Mesenchymal stem cell (in vitro differentiated cells and primary cell): ENCODE measurements at regions not wholly inside any gene's neighbourhood (a gene's known extent, or its start where the extent isn't known, plus 50 kb on each side); places are given as distances from the start of the nearest gene placed in this dataset.
A peak's percentile ranks its signal among the peaks of the same experiment; 100 is the strongest.

ENCODE experiments used
- DNase-seq: peaks from one replicate; pipeline ENCODE4 v3.0.0-alpha.2; 2013
- H2AFZ ChIP-seq: one replicate; pipeline ENCODE4 v1.6.1; 2013; ENCODE audit warnings: low read depth, mild to moderate bottlenecking, control low read depth, inconsistent platforms, low read length, moderate library complexity
- H2AK5ac ChIP-seq: 2 replicates; pipeline ENCODE4 v1.6.1; 2013; ENCODE audit warnings: low read length, moderate library complexity, mild to moderate bottlenecking, inconsistent platforms; ENCODE audit not compliant: severe bottlenecking
- H2BK120ac ChIP-seq: one replicate; pipeline ENCODE4 v1.6.1; 2013; ENCODE audit warnings: low read depth, mild to moderate bottlenecking, inconsistent platforms, low read length, moderate library complexity
- H2BK12ac ChIP-seq, 2 experiments: one replicate each; pipeline ENCODE4 v1.6.1; 2013; ENCODE audit warnings: inconsistent platforms in 2 of 2, low read length in 2 of 2, mild to moderate bottlenecking in 2 of 2, moderate library complexity in 2 of 2, control low read depth in 1 of 2
- H2BK15ac ChIP-seq: one replicate; pipeline ENCODE4 v1.6.1; 2013; ENCODE audit warnings: mild to moderate bottlenecking, low read depth, inconsistent platforms; ENCODE audit not compliant: poor library complexity, severe bottlenecking
- H2BK5ac ChIP-seq: 2 replicates; pipeline ENCODE4 v1.6.1; 2013; ENCODE audit warnings: low read depth, mild to moderate bottlenecking, low read length, control low read depth, inconsistent platforms; ENCODE audit not compliant: poor library complexity, severe bottlenecking
- H3K14ac ChIP-seq, 2 experiments: one replicate each; pipeline ENCODE4 v1.6.1; 2013; ENCODE audit warnings: inconsistent platforms in 2 of 2, low read length in 2 of 2, control low read depth in 1 of 2, mild to moderate bottlenecking in 1 of 2, moderate library complexity in 1 of 2
- H3K18ac ChIP-seq, 2 experiments: one replicate each; pipeline ENCODE4 v1.6.1; 2013; ENCODE audit warnings: inconsistent platforms in 2 of 2, low read length in 2 of 2, control low read depth in 1 of 2, low read depth in 1 of 2, mild to moderate bottlenecking in 1 of 2
- H3K23ac ChIP-seq, 2 experiments: one replicate each; pipeline ENCODE4 v1.6.1; 2013; ENCODE audit warnings: inconsistent platforms in 2 of 2, low read length in 2 of 2, mild to moderate bottlenecking in 2 of 2, moderate library complexity in 2 of 2, control low read depth in 1 of 2
- H3K27ac ChIP-seq: 2 replicates; pipeline ENCODE4 v1.5.1; 2013; ENCODE audit warnings: mild to moderate bottlenecking, moderate library complexity, low read length, control low read depth, inconsistent platforms; ENCODE audit not compliant: poor library complexity, severe bottlenecking
- H3K27me3 ChIP-seq, 2 experiments: 2 replicates each; pipeline versions ENCODE4 v1.6.1 to v1.7.0; 2013; ENCODE audit warnings: low read length in 2 of 2, mild to moderate bottlenecking in 2 of 2, moderate library complexity in 2 of 2, control low read depth in 1 of 2, inconsistent platforms in 1 of 2; ENCODE audit not compliant: control insufficient read depth in 1 of 2, insufficient read depth in 1 of 2
- H3K36me3 ChIP-seq, 2 experiments: 2 replicates each; pipeline versions ENCODE4 v1.6.1 to v1.7.0; 2013; ENCODE audit warnings: low read length in 2 of 2, control low read depth in 1 of 2, inconsistent platforms in 1 of 2, low read depth in 1 of 2, mild to moderate bottlenecking in 1 of 2; ENCODE audit not compliant: insufficient read depth in 2 of 2, control insufficient read depth in 1 of 2
- H3K4ac ChIP-seq, 2 experiments: one replicate each; pipeline ENCODE4 v1.6.1; 2013; ENCODE audit warnings: inconsistent platforms in 2 of 2, low read length in 2 of 2, mild to moderate bottlenecking in 2 of 2, moderate library complexity in 2 of 2, control low read depth in 1 of 2, low read depth in 1 of 2
- H3K4me1 ChIP-seq: 2 replicates; pipeline ENCODE4 v1.6.1; 2013; ENCODE audit warnings: low read depth, low read length, control low read depth; ENCODE audit not compliant: control insufficient read depth, insufficient read depth
- H3K4me2 ChIP-seq: 2 replicates; pipeline ENCODE4 v1.6.1; 2013; ENCODE audit warnings: low read length, mild to moderate bottlenecking, inconsistent platforms; ENCODE audit not compliant: poor library complexity, severe bottlenecking
- H3K4me3 ChIP-seq, 2 experiments: 2 replicates each; pipeline versions ENCODE4 v1.5.1 to v1.7.0; 2013; ENCODE audit warnings: low read length in 2 of 2, mild to moderate bottlenecking in 2 of 2, control low read depth in 1 of 2, low read depth in 1 of 2; ENCODE audit not compliant: insufficient read depth in 1 of 2
- H3K79me1 ChIP-seq: replicated peaks from 2 replicates; pipeline ENCODE4 v1.6.1; 2013; ENCODE audit warnings: mild to moderate bottlenecking, control low read depth, low read length, inconsistent platforms; ENCODE audit not compliant: poor library complexity, severe bottlenecking
- H3K9ac ChIP-seq: 2 replicates; pipeline ENCODE4 v1.7.0; 2013; ENCODE audit warnings: mild to moderate bottlenecking, low read length, moderate library complexity
- H3K9me3 ChIP-seq: 2 replicates; pipeline ENCODE4 v1.7.0; 2013; ENCODE audit warnings: mild to moderate bottlenecking, low read length; ENCODE audit not compliant: control insufficient read depth
- H4K8ac ChIP-seq: one replicate; pipeline ENCODE4 v1.6.1; 2013; ENCODE audit warnings: inconsistent platforms, mild to moderate bottlenecking, low read length, moderate library complexity
- H4K91ac ChIP-seq: one replicate; pipeline ENCODE4 v1.6.1; 2013; ENCODE audit warnings: mild to moderate bottlenecking, low read length, inconsistent platforms
- WGBS: methylation state at CpG from one replicate; pipeline ENCODE4 v1.1.7; 2013; ENCODE audit warnings: mixed read lengths; 5-methylcytosine and 5-hydroxymethylcytosine counted together

- no peak overlapping the region for H2AFZ ChIP-seq
- H3K18ac ChIP-seq, result no peak overlapping the region
- H3K4me2 ChIP-seq, result no peak overlapping the region
- no peak overlapping the region for H2BK15ac ChIP-seq
- H4K91ac ChIP-seq, result no peak overlapping the region
- no peak for DNase-seq
- no peak overlapping the region for H3K9ac ChIP-seq
- no peaks in the 10 kb centered on the region for H3K79me1 ChIP-seq
- WGBS, result no CpG with 5 or more reads among the region's 3 CpGs
- no peak overlapping the region for H3K4me3 ChIP-seq
- H3K27me3 ChIP-seq, result no peaks in the 10 kb centered on the region
- no peak overlapping the region for H4K8ac ChIP-seq
- H3K27ac ChIP-seq, result no peak overlapping the region
- H2BK12ac ChIP-seq, result no peak overlapping the region
- no peaks in the 10 kb centered on the region for H3K9me3 ChIP-seq
- no peak overlapping the region for H3K23ac ChIP-seq
- no peak overlapping the region for H2BK5ac ChIP-seq
- no peak overlapping the region for H3K14ac ChIP-seq
- H3K4me1 ChIP-seq, result no peaks in the 10 kb centered on the region
- no peak overlapping the region for H2AK5ac ChIP-seq
- no peak overlapping the region for H2BK120ac ChIP-seq
- no peaks in the 10 kb centered on the region for H3K36me3 ChIP-seq
- no peak overlapping the region for H3K4ac ChIP-seq
Measured at GRCh38 chrX:34716302-34716701, 59.2 kb upstream of the TMEM47 start.

GRCh38 chrX:34734383-34734782 is 77.3 kb upstream of the TMEM47 start:
- 63% methylated on average over 1 of the region's 1 CpG for WGBS
- Histone ChIP-seq H3K4me2 (no peak overlapping the region), H4K91ac (no peak overlapping the region), H3K4ac (no peak overlapping the region), H3K23ac (no peak overlapping the region), H2AFZ (no peak overlapping the region), H2BK120ac (no peak overlapping the region), H3K4me3 (no peak overlapping the region), H2BK12ac (no peak overlapping the region), H2BK15ac (no peak overlapping the region), H3K18ac (no peak overlapping the region), H3K27me3 (no peaks in the 10 kb centered on the region), H3K4me1 (no peaks in the 10 kb centered on the region), H3K27ac (no peak overlapping the region), H3K36me3 (no peaks in the 10 kb centered on the region), H3K9ac (no peak overlapping the region), H2BK5ac (no peak overlapping the region), H4K8ac (no peak overlapping the region), H3K9me3 (no peaks in the 10 kb centered on the region), H2AK5ac (no peak overlapping the region), H3K14ac (no peak overlapping the region), H3K79me1 (no peaks in the 10 kb centered on the region)
- DNase-seq, result peak; percentile 13

GRCh38 chrX:34744521-34744920 is 87.4 kb upstream of the TMEM47 start:
- no peak overlapping the region for H3K9ac ChIP-seq
- H3K4me3 ChIP-seq, result no peak overlapping the region
- H2BK12ac ChIP-seq, result no peak overlapping the region
- H3K79me1 ChIP-seq, result no peaks in the 10 kb centered on the region
- no peak overlapping the region for H2AK5ac ChIP-seq
- H3K14ac ChIP-seq, result no peak overlapping the region
- H3K27ac ChIP-seq, result no peak overlapping the region
- no peaks in the 10 kb centered on the region for H3K36me3 ChIP-seq
- no peaks in the 10 kb centered on the region for H3K4me1 ChIP-seq
- no peak overlapping the region for H2BK5ac ChIP-seq
- H3K4me2 ChIP-seq, result no peak overlapping the region
- H4K8ac ChIP-seq, result no peak overlapping the region
- H3K4ac ChIP-seq, result no peak overlapping the region
- no peaks in the 10 kb centered on the region for H3K27me3 ChIP-seq
- no peak overlapping the region for H2BK15ac ChIP-seq
- H2AFZ ChIP-seq, result no peak overlapping the region
- no peak overlapping the region for H2BK120ac ChIP-seq
- H3K18ac ChIP-seq, result no peak overlapping the region
- no peaks in the 10 kb centered on the region for H3K9me3 ChIP-seq
- H3K23ac ChIP-seq, result no peak overlapping the region
- DNase-seq, result no peak
- 92% methylated on average over 3 of the region's 4 CpGs for WGBS
- no peak overlapping the region for H4K91ac ChIP-seq

GRCh38 chrX:34749896-34750295 is 92.8 kb upstream of the TMEM47 start:
- H2BK5ac ChIP-seq, result no peak overlapping the region
- no peak overlapping the region for H2BK15ac ChIP-seq
- DNase-seq, result no peak
- H3K4me1 ChIP-seq, result no peaks in the 10 kb centered on the region
- H4K8ac ChIP-seq, result no peak overlapping the region
- H3K4me3 ChIP-seq, result no peak overlapping the region
- H3K18ac ChIP-seq, result no peak overlapping the region
- H4K91ac ChIP-seq, result no peak overlapping the region
- H2AK5ac ChIP-seq, result no peak overlapping the region
- no peak overlapping the region for H2BK120ac ChIP-seq
- H2BK12ac ChIP-seq, result no peak overlapping the region
- H3K79me1 ChIP-seq, result no peaks in the 10 kb centered on the region
- no peaks in the 10 kb centered on the region for H3K27me3 ChIP-seq
- no peak overlapping the region for H3K14ac ChIP-seq
- no peak overlapping the region for H3K27ac ChIP-seq
- no peak overlapping the region for H3K4me2 ChIP-seq
- no peaks in the 10 kb centered on the region for H3K9me3 ChIP-seq
- no peaks in the 10 kb centered on the region for H3K36me3 ChIP-seq
- no peak overlapping the region for H3K9ac ChIP-seq
- H3K4ac ChIP-seq, result no peak overlapping the region
- H3K23ac ChIP-seq, result no peak overlapping the region
- 94% methylated on average over 1 of the region's 5 CpGs for WGBS
- no peak overlapping the region for H2AFZ ChIP-seq
